ENCODE measurements at regions not wholly inside any gene's neighbourhood (a gene's known extent, or its start where the extent isn't known, plus 50 kb on each side); places are given as distances from the start of the nearest gene placed in this dataset.
"Not testable (repeated sequence)": the region's sequence is repeated elsewhere in the genome, so short reads cannot be mapped to it uniquely, and the experiment has no call there.

GRCh38 chr10:59037506-59037905, 138.9 kb upstream of the PHYHIPL start:
- DNase-seq (ENCODE audit: low spot score) = no peak

- not testable (repeated sequence) for DNase-seq (ENCODE audit: low spot score)
Measured at GRCh38 chr10:59043358-59043757, 133.1 kb upstream of the PHYHIPL start.

DNA sequence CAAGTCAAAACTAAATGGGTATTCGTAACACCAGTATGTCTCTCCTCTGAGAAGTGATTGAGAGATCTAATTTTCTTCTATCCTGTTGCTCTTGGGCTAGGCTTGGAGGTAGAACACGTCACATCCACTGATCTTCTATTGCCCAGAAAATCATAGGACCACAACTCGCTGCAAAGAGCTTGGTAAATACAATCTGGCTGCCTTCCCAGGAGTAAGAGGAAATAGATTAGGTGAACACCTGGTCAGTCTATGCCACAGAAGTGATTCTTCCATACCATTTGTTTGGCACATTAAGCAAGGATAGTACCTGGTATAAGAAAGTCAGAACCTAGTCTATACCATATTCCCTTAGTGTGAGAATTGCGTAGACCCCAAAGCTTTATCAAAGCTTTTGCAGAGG, 129.3 kb upstream of the PHYHIPL start:
- no peak for DNase-seq (ENCODE audit: low spot score)

- DNase-seq (ENCODE audit: low spot score) = no peak
Measured at GRCh38 chr10:59047957-59048618, 128.4 kb upstream of the PHYHIPL start.

- DNase-seq (ENCODE audit: low spot score) = not testable (repeated sequence)
Measured at GRCh38 chr10:59053502-59053901, 122.9 kb upstream of the PHYHIPL start.

DNA sequence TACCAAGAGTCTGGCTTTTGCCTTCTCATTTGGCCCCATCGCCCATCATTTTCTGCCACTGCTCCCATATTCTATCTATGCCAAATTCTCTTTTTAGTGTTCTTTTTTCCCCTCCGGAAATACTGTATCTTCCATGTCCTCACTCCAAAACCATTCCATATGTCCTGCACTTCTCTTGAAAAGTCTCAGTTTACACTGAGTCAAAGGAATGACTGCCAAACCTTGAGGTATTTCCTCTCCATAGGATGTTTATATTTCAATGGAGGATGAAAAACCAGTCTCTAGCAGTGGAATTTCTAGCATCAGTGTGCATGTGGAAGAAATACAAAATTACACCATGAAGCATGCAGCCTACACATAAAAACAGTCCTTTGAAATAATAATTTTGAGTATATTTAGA, 121.4 kb upstream of the PHYHIPL start:
- DNase-seq (ENCODE audit: low spot score) = no peak

- DNase-seq (ENCODE audit: low spot score) = peak; percentile 41
Measured at GRCh38 chr10:59057345-59057744, 119.1 kb upstream of the PHYHIPL start.

DNA sequence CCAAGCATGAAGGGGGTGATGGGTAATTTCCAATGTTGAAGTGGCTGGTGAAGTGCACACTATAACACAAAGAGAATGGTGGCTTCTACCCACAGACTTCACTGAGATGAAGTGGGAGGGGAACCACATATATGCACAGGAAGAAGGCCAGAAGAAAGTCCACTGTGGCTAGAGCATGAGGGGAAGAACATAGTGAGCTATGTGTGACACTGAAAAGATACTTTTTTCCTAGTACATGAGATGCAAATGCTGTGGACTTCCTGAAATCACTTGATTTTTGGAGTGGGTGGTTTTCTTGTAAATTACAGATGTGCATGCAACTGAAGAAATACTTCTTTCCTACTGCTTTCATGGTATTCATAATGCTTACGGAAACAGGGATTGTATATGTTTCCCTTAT, 115.6 kb upstream of the PHYHIPL start:
- no peak for DNase-seq (ENCODE audit: low spot score)

DNA sequence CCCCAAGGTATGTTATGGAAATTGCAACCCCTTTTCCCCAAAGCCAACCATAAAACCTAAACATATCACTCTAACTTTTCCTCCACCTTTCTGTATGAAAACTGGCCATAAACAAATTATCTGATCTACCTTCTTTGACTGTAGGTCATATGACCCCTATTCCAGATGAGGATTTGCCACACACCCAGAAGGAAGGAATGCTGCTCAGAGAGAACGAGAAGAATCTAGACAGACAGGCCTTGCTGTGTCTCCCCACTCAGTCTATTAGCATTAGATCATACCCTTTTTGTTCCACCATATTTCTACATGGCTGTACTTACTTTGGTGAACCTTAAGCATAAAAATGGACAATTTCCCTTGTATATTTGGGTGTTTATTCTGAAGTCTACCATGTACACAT, 113.0 kb upstream of the PHYHIPL start:
- DNase-seq (ENCODE audit: low spot score) = no peak

- DNase-seq (ENCODE audit: low spot score) = peak; percentile 74
Measured at GRCh38 chr10:59064080-59064692, 112.3 kb upstream of the PHYHIPL start.

DNA sequence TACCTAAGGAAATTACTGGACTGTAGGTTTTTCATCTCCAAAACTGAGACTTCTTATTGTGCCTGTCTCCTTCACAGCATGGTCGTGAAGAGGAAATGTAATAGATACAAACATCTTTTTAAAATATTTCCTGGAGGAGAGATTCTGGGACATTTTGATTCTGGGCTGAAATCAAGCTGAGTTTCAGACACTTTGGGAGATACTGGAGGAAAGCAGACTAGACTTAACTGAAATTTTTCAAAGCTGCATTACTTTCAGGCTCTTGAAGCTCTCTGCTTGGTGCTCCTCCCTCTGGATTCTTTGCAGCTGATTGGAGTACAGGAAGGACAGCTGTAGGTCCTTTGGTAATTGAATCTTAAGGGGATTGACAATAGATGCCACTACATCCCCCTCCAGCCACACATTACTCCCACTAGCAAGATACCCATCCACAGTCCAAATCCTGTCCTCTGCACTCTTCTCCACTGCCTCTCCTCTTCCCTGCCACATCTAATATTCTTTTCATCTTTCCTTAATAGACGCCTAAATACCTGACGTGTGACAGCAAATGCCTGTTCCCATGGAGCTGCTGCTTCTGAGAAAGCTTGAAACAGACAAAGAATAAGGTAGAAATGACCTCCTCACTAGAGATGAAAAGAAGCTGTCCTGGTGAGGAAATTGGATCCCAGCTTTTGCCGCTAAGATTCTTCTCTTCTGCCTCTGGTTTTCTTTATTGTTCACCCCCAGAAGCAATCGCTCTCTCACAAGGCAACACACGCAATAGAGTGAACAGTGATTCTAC, 111.5 kb upstream of the PHYHIPL start:
- peak; percentile 51 for DNase-seq (ENCODE audit: low spot score)

DNA sequence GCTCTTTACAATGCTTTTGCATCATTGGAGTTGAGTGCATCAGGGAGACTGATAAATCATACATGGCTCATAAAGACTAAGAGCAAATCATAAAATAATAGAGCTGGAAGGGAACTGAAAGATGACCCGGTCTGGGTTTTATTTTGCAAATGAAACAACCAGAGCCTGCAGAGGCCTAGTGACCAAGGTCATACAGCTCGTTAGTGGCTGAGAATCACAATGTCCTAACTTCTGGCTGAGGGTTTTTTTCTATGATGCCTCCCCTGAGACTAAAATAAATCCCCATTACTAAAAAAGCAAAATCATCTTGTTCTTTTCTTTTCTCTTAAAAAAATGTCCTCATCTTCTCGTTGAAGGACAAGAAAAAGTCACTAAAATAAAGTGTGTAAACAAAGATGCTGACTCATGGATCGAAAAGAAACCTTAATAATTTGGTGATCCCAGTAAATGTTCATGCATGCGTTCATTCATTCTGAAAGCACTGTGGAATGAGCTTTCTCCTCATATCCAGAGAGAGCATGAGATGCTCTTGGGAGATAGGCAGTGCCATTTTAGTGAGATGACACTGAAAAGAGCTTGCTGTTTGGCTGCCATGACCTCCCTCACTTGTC, 107.8 kb upstream of the PHYHIPL start:
- DNase-seq (ENCODE audit: low spot score) = no peak

DNA sequence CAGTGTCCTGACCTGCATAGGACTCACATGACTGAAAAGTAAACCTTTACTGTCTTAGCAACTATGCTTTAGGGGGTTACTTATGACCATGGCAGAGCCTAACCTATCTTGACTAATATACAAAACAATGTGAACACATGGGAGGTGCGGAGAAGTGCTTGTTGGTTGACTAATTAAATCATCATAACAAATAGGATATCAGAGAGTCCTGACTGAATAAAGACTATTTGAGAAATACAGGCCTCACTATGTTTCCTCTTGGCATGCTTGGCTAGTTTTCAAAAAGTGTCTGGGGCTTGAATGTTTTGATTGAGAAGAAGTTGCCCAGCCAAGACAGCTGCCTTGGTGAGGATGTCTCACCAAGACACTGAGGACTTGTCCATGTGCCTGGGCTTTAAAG, 104.4 kb upstream of the PHYHIPL start:
- no peak for DNase-seq (ENCODE audit: low spot score)

DNA sequence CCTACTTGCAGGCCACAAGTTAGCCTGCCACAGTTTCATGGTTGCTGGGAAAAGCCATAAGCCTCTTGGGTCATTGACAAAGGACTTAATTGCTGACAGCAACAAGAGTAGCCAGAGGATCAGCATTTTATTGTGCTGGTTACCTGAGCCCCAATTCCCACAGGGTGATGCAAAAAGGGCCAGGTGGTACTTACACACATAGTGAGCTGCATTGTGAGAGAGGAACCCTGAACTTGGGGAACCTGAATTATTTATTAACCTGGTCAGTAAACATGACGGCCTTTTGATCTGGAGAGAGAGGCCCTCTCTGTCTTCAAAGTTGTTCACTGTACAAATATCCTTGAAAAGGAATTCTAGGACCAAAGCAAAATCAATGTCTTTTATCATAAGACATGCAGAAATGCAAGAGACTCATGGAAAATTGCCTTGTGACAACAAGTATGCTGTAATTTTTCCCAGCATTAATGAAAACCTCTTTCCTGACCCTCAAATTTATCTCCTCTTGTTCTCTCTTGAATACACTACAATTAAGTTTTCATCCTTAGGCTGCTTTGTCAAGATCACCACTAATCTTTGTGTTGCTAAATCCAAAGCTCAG, 102.9 kb upstream of the PHYHIPL start:
- no peak for DNase-seq (ENCODE audit: low spot score)

DNA sequence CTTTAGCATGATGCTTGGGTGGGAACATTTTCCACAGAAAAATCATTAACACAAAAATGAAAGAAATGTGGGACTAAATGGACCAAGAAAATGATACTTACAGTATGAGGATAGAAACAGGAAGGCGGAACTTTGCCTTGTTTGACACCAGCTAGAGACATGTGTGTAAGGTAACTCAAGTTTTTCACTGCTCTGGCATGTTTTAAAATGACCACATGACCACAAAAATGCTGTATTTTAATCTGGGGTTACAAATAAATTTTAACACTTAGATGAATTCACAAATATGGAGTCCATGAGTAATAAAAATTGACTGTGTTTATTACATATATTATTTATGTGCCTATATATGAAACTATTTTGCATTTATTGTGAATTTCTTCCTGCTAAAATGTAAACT, 100.9 kb upstream of the PHYHIPL start:
- no peak for DNase-seq (ENCODE audit: low spot score)

DNA sequence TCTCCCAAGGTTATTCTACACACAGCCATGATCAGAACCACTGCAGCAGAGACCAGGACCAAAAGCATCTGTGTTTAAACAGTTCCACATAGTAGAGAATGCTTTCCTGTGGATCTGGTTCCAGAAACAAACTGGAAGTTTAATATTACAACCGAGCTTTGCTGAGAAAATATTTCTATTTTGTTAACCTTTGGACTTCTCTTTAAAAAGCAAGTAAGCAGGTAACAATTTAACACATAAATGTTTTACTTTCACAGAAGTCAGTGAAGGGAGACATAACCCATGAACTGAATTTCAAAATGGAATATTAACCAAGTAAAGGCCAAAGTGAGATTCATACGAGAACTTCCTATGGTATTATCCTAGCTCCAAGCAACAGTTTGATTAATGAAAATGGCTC, 98.6 kb upstream of the PHYHIPL start:
- no peak for DNase-seq (ENCODE audit: low spot score)

GRCh38 chr10:59078978-59079377, 97.5 kb upstream of the PHYHIPL start:
- DNase-seq (ENCODE audit: low spot score) = no peak

- DNase-seq (ENCODE audit: low spot score) = no peak
Measured at GRCh38 chr10:59079386-59080226, 96.8 kb upstream of the PHYHIPL start.

- no peak for DNase-seq (ENCODE audit: low spot score)
Measured at GRCh38 chr10:59082249-59082648, 94.2 kb upstream of the PHYHIPL start.

GRCh38 chr10:59085054-59085453, 91.4 kb upstream of the PHYHIPL start:
- no peak for DNase-seq (ENCODE audit: low spot score)

DNA sequence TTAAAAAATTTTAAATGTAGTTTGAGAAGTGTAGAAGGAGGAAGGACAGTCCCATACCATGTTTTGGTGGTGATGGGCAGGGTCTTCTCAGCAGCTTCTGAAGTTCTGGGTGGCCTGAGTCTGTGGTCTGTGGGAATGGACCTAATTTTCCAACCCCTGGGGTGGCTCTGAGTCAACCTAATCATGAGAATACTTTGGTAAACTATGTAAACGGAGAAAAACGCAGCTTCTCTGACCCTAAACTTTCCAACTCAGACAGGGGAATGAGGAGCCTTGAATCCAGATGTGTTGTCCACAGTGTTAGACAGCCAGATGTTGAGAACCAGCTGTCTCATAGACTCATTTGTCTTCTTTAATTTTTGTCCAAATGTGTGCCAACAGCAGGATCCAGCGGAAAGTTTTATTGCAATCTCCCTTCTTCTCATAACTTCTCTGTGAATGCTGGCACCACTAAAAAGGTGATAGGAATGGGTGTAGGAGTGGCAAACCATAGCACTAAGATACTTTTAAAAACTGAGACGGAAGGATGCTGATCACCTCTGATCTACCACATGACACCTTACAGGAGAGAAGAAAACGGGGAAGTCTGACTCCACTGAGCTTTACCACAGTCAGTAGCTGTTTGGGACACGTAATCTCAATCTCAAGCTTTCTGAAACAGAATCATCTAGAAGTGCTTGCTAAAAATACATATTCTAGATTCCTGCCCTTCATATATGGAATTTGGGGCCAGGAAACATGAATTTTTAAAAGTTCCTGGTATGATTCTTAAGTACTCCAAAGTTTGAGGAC, 90.5 kb upstream of the PHYHIPL start:
- DNase-seq (ENCODE audit: low spot score) = no peak
